K562 (cell line): ENCODE measurements at regions not wholly inside any gene's neighbourhood (a gene's known extent, or its start where the extent isn't known, plus 50 kb on each side); places are given as distances from the start of the nearest gene placed in this dataset.

ENCODE experiments used
- ATAC-seq: fragments of 200-7000 bp; cut with Tn5 transposase; 3 replicates; pipeline ENCODE4 v1.9.1; 2020; ENCODE audit warnings: moderate library complexity
- BruUV-seq: library from RNA; stranded (reverse); fragments of 400-500 nt; replicated peaks from 2 replicates; lab custom pipeline; 2021; lab: Mats Ljungman, UMichigan
- CTCF ChIA-PET: fragments of 300-600 bp; formaldehyde crosslinking; extraction: SDS; loops from one replicate; lab custom pipeline; 2021; ENCODE audit warnings: low intra/inter-chr PET ratio; lab: Yijun Ruan, JAX
- POLR2A ChIA-PET: fragments of 300-600, 350-650 bp; sonication (Branson Sonifier 250); formaldehyde crosslinking; extraction: SDS; loops from one replicate; lab custom pipeline; 2021; ENCODE audit warnings: antibody characterized with exemption, inconsistent platforms; lab: Yijun Ruan, JAX
- DNase-seq, 4 experiments: peaks; one replicate each; pipeline versions ENCODE4 v3.0.0 to v3.0.0-alpha.2; 2011 to 2018; ENCODE audit warnings: low spot score in 3 of 4, mixed read lengths in 3 of 4; ENCODE audit errors: extremely low read depth in 1 of 4
- FAIRE-seq: peaks from 2 replicates; lab custom pipeline; 2011; peaks lifted over from hg19 to GRCh38; lab: Jason Lieb, UNC
- H2AFZ ChIP-seq: 2 replicates; pipeline ENCODE4 v1.6.0; 2011; ENCODE audit warnings: low read depth, low read length, control low read depth, inconsistent platforms
- H3K27ac ChIP-seq: fragments of 200-600 bp; 3 replicates; pipeline ENCODE4 v1.8.0; 2011; ENCODE audit warnings: low read depth, mild to moderate bottlenecking, control low read depth, inconsistent platforms, low read length, moderate library complexity, mixed read lengths; ENCODE audit errors: extremely low read depth
- H3K27me3 ChIP-seq, 2 experiments: fragments of 300-600 bp in 1 of 2; 2 replicates in 1 of 2; 3 replicates in 1 of 2; pipeline versions ENCODE4 v1.6.0 to v1.8.0; 2011; ENCODE audit warnings: inconsistent platforms in 2 of 2, low read length in 2 of 2, mild to moderate bottlenecking in 1 of 2, mixed read lengths in 1 of 2, moderate library complexity in 1 of 2; ENCODE audit not compliant: control insufficient read depth in 2 of 2, insufficient read depth in 2 of 2
- H3K36me3 ChIP-seq: fragments of 300-600 bp; 3 replicates; pipeline ENCODE4 v1.8.0; 2011; ENCODE audit warnings: mild to moderate bottlenecking, low read length, inconsistent platforms; ENCODE audit not compliant: control insufficient read depth, insufficient read depth
- H3K4me1 ChIP-seq, 2 experiments: fragments of 200-600 bp in 1 of 2; replicated peaks in 1 of 2; 2 replicates in 1 of 2; 3 replicates in 1 of 2; pipeline versions ENCODE4 v1.5.1 to v1.8.0; 2011; ENCODE audit warnings: inconsistent platforms in 2 of 2, low read length in 2 of 2, mild to moderate bottlenecking in 1 of 2, mixed read lengths in 1 of 2, moderate library complexity in 1 of 2; ENCODE audit not compliant: control insufficient read depth in 2 of 2, insufficient read depth in 2 of 2
- H3K4me2 ChIP-seq: 2 replicates; pipeline ENCODE4 v1.6.1; 2011; ENCODE audit warnings: low read length, control low read depth, inconsistent platforms, mixed read lengths; ENCODE audit not compliant: insufficient read depth
- H3K4me3 ChIP-seq: fragments of 200-600 bp; sonication (generic), shearing (Covaris generic); 2 replicates; pipeline ENCODE4 v1.5.1; 2016; ENCODE audit warnings: control low read depth, inconsistent platforms
- H3K79me2 ChIP-seq: fragments of 200-600 bp; 3 replicates; pipeline ENCODE4 v1.8.0; 2011; ENCODE audit warnings: low read length, inconsistent platforms; ENCODE audit not compliant: control insufficient read depth, insufficient read depth
- H3K9ac ChIP-seq, 2 experiments: 2 replicates each; pipeline versions ENCODE4 v1.6.0 to v1.6.1; 2011; ENCODE audit warnings: low read depth in 2 of 2, low read length in 2 of 2, control low read depth in 1 of 2, inconsistent platforms in 1 of 2, mild to moderate bottlenecking in 1 of 2, mixed read lengths in 1 of 2; ENCODE audit not compliant: insufficient read depth in 1 of 2
- H3K9me1 ChIP-seq: one replicate; pipeline ENCODE4 v1.6.0; 2011; ENCODE audit warnings: inconsistent platforms, mild to moderate bottlenecking, low read length, moderate library complexity; ENCODE audit not compliant: control insufficient read depth, insufficient read depth
- H3K9me3 ChIP-seq: replicated peaks from 2 replicates; pipeline ENCODE4 v1.5.1; 2011; ENCODE audit warnings: low read depth, low read length, inconsistent platforms; ENCODE audit not compliant: control insufficient read depth, insufficient read depth
- H4K20me1 ChIP-seq: replicated peaks from 2 replicates; pipeline ENCODE4 v1.6.1; 2011; ENCODE audit warnings: low read length, inconsistent platforms, mixed read lengths; ENCODE audit not compliant: control insufficient read depth, insufficient read depth
- ARID3B ChIP-seq: fragments of 250-450 bp; sonication (Bioruptor Pico); IDR thresholded peaks from 2 replicates; pipeline ENCODE4 v1.4.0; 2020; ENCODE audit warnings: borderline replicate concordance
- BCL6 ChIP-seq: fragments of 250-450 bp; sonication (Bioruptor Pico); IDR thresholded peaks from 2 replicates; pipeline ENCODE4 v1.4.0; 2020
- GABPB2 ChIP-seq: fragments of 250-450 bp; sonication (Bioruptor Pico); conservative IDR thresholded peaks from 2 replicates; pipeline ENCODE4 v1.5.1; 2021; ENCODE audit warnings: mild to moderate bottlenecking
- HMGN3 ChIP-seq: IDR thresholded peaks from 2 replicates; pipeline ENCODE4 v1.6.1; 2011; ENCODE audit warnings: borderline replicate concordance, low read depth, mild to moderate bottlenecking, mixed read lengths, low read length; ENCODE audit not compliant: insufficient read length; ENCODE audit errors: extremely low read depth
- MTA2 ChIP-seq: fragments of 450-650 bp; IDR thresholded peaks from 2 replicates; pipeline ENCODE4 v1.6.1; 2016; ENCODE audit warnings: low read depth
- RBFOX2 ChIP-seq: fragments of 200-400 bp; formaldehyde crosslinking; IDR thresholded peaks from 2 replicates; pipeline ENCODE4 v1.6.1; 2017; ENCODE audit warnings: low read depth, mild to moderate bottlenecking, low read length, moderate library complexity
- TOE1 ChIP-seq, 2 experiments: fragments of 450-650 bp in 1 of 2; sonication (generic) in 1 of 2; formaldehyde crosslinking in 1 of 2; IDR thresholded peaks; 2 replicates each; pipeline versions ENCODE4 v1.7.1 to v1.8.0; 2016 to 2022; ENCODE audit warnings: borderline replicate concordance in 2 of 2, mild to moderate bottlenecking in 2 of 2, antibody characterized with exemption in 1 of 2, inconsistent platforms in 1 of 2, low read depth in 1 of 2, missing genetic modification reagents in 1 of 2, moderate library complexity in 1 of 2
- ZBTB40 ChIP-seq, 2 experiments: fragments of 450-650 bp in 1 of 2; sonication (generic) in 1 of 2; formaldehyde crosslinking in 1 of 2; IDR thresholded peaks; 2 replicates each; pipeline versions ENCODE4 v1.7.1 to v1.9.0; 2016 to 2022; ENCODE audit warnings: inconsistent platforms in 1 of 2, mild to moderate bottlenecking in 1 of 2, missing genetic modification reagents in 1 of 2
- ZKSCAN8 ChIP-seq: fragments of 200-800 bp; sonication (Bioruptor generic); IDR thresholded peaks from 2 replicates; pipeline ENCODE4 v1.6.1; 2016; ENCODE audit warnings: missing genetic modification characterization, missing compliant biosample characterization
- ZNF253 ChIP-seq: fragments of 250-450 bp; sonication (Bioruptor Pico); conservative IDR thresholded peaks from 2 replicates; pipeline ENCODE4 v1.6.1; 2021; ENCODE audit warnings: mild to moderate bottlenecking
- WGBS: fragments of 100-300 bp; shearing (Covaris generic); methylation state at CpG from one replicate; pipeline ENCODE4 v1.1.6; 2016; ENCODE audit warnings: low coverage, mixed read lengths; ENCODE audit not compliant: insufficient coverage; ENCODE audit errors: missing lambda C conversion rate; 5-methylcytosine and 5-hydroxymethylcytosine counted together
- in situ Hi-C: fragments of 300-500 bp; cut with MboI; formaldehyde crosslinking; loops from 4 replicates; pipeline ENCODE4 v1.15.0; 2018; ENCODE audit warnings: inconsistent platforms, mixed read lengths
- intact Hi-C: fragments of 100-400 bp; cut with micrococcal nuclease; formaldehyde crosslinking; loops from 2 replicates; pipeline ENCODE4 v1.14.2; 2022

- no TSS peak for BruUV-seq
- no peak for TF ChIP-seq RBFOX2
- no peak for TF ChIP-seq ZKSCAN8 (CRISPR knock-in tag)
- TF ChIP-seq BCL6 (CRISPR knock-in tag), result no peak
- TF ChIP-seq MTA2, result no peak
- no peak for TF ChIP-seq ZNF253
- no peak for TF ChIP-seq GABPB2
- no peak for TF ChIP-seq HMGN3
- no peak for TF ChIP-seq ZBTB40 (IDR thresholded peaks at IDR 0.05)
- no peak for TF ChIP-seq ZBTB40 (CRISPR knock-in tag; IDR thresholded peaks at IDR 0.05)
- no peak for TF ChIP-seq ARID3B
- TF ChIP-seq TOE1 (IDR thresholded peaks at IDR 0.05; ENCODE audit: borderline replicate concordance), result no peak
- TF ChIP-seq TOE1 (CRISPR knock-in tag; IDR thresholded peaks at IDR 0.05; ENCODE audit: borderline replicate concordance, low read depth), result no peak
Measured at GRCh38 chr5:125411744-125412560, 665.5 kb upstream of the ZNF608 start.

More at GRCh38 chr5:125411744-125412560, 665.5 kb upstream of the ZNF608 start:
- Histone ChIP-seq H3K4me3 (no peak overlapping the region), H3K4me2 (no peak overlapping the region), H3K4me1 (no peaks in the 10 kb centered on the region), H3K9me1 (no peaks in the 10 kb centered on the region), H3K27ac (no peak overlapping the region), H4K20me1 (no peaks in the 10 kb centered on the region), H2AFZ (no peak overlapping the region), H3K27me3 (no peaks in the 10 kb centered on the region), H3K9ac (no peak overlapping the region), H3K79me2 (no peaks in the 10 kb centered on the region), H3K36me3 (no peaks in the 10 kb centered on the region), H3K9me3 (no peaks in the 10 kb centered on the region; the same call in 1 of the 2 replicates)
- DNase-seq, result no peak
- intact Hi-C loops (no loop called here), in situ Hi-C loops (no loop called here)
- FAIRE-seq, result no peak
- WGBS, result under 1% methylated on average over 16 of the region's 16 CpGs
- CTCF ChIA-PET, result no interaction called here
- no peak for ATAC-seq
- POLR2A ChIA-PET, result no interaction called here
